ENCODE measurements at regions not wholly inside any gene's neighbourhood (a gene's known extent, or its start where the extent isn't known, plus 50 kb on each side); places are given as distances from the start of the nearest gene placed in this dataset.
"Not testable (repeated sequence)": the region's sequence is repeated elsewhere in the genome, so short reads cannot be mapped to it uniquely, and the experiment has no call there.

DNA sequence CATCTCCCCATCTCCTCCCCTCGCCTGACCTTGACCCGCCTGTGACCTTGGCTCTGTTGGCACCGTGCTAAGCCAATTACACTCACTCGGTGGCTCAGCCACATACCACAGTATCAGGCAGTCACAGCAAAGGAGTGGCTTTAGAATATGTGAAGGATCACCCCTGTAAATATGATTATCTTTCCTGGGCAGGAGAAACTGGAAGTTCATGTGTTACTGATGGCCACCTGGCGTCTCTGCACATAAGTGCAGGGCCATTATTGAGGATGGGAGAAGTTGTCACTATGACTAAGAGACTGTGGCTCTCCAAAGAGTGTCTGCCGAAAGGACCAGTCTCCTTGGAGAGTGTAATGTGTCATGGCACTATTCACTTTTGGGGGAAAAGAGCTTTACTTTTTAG is 116.9 kb upstream of the S1PR3 start:
- Mint-ChIP-seq H3K4me3 (ENCODE audit: low read depth, unreplicated experiment) (no peak overlapping the region), H3K9me3 (ENCODE audit: low read depth, unreplicated experiment) (no peaks in the 10 kb centered on the region), H3K27ac (ENCODE audit: unreplicated experiment) (no peak overlapping the region), H3K27me3 (ENCODE audit: unreplicated experiment) (peaks cover 27% of the 10 kb centered on the region), H3K4me1 (ENCODE audit: low read depth, unreplicated experiment) (peaks cover 7% of the 10 kb centered on the region), H3K36me3 (ENCODE audit: insufficient read depth, unreplicated experiment) (no peaks in the 10 kb centered on the region)
- CTCF ChIA-PET, result no interaction called here
- TF ChIP-seq, protein P1, sequence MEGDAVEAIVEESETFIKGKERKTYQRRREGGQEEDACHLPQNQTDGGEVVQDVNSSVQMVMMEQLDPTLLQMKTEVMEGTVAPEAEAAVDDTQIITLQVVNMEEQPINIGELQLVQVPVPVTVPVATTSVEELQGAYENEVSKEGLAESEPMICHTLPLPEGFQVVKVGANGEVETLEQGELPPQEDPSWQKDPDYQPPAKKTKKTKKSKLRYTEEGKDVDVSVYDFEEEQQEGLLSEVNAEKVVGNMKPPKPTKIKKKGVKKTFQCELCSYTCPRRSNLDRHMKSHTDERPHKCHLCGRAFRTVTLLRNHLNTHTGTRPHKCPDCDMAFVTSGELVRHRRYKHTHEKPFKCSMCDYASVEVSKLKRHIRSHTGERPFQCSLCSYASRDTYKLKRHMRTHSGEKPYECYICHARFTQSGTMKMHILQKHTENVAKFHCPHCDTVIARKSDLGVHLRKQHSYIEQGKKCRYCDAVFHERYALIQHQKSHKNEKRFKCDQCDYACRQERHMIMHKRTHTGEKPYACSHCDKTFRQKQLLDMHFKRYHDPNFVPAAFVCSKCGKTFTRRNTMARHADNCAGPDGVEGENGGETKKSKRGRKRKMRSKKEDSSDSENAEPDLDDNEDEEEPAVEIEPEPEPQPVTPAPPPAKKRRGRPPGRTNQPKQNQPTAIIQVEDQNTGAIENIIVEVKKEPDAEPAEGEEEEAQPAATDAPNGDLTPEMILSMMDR (IDR thresholded peaks at IDR 0.05; ENCODE audit: unreplicated experiment), result no peak
- BruUV-seq (replicated peaks), result no TSS peak
- DNase-seq, result no peak
- intact Hi-C loops (cut with micrococcal nuclease; ENCODE audit: unreplicated experiment), result no loop called here

DNA sequence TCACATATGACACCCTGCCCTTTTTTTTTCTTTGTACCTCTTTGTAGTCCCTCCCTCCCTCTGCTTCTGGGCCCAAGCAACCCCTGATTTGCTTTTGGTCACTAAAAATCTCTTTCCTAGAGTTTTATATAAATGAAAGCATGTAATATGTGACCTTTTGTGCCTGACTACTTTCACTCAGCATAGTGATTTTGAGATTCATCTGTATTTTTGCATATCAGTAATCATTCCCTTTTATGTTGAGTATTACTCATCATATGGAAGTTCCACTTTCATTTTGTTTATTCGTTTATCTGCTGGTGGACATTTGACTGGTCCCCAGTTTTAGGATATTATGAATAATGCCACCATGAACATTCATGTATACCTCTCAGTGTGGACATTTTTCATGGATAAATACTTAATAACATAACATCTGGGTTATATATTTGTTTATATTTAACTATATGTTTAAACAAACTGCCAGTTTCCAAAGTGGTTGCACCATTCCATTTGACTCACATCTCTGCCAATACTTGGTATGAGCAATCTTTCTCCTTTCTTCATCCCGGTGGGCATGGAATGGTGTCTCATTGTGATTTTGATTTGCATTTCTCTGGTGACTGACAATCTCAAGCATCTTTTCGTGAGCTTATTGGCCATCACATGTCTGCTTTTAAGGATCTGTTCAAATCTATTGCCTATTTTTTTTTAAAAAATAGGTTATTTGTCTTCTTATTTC is 115.7 kb upstream of the S1PR3 start:
- TF ChIP-seq, protein P1 (IDR thresholded peaks at IDR 0.05; ENCODE audit: unreplicated experiment), result no peak
- BruUV-seq (replicated peaks), result no TSS peak
- no peak for DNase-seq
- Mint-ChIP-seq H3K4me3 (ENCODE audit: low read depth, unreplicated experiment) (no peak overlapping the region), H3K9me3 (ENCODE audit: low read depth, unreplicated experiment) (no peaks in the 10 kb centered on the region), H3K36me3 (ENCODE audit: insufficient read depth, unreplicated experiment) (no peaks in the 10 kb centered on the region), H3K4me1 (ENCODE audit: low read depth, unreplicated experiment) (peaks cover 7% of the 10 kb centered on the region), H3K27me3 (ENCODE audit: unreplicated experiment) (peaks cover 27% of the 10 kb centered on the region), H3K27ac (ENCODE audit: unreplicated experiment) (no peak overlapping the region)
- intact Hi-C loops (cut with micrococcal nuclease; ENCODE audit: unreplicated experiment), result no loop called here
- CTCF ChIA-PET, result no interaction called here

DNA sequence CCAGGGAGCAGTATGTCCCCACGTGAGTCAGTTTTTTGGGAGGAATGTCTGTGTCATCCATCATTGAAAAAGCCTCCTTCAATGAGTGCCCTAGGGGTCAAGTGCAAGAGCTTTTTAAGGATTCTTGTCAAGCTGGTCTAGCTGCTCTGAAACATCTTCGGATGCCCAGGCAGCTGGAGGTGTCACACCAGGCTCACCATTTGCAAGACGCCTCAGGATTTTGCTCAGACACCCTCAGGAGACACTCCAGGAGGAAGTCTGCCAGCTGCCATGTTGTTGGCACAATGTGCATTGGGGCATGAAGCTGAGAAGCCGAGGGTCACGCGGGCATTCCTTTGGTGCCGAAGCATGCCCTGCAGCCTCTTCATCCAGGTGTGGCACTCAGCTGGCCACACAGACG is 111.1 kb upstream of the S1PR3 start:
- BruUV-seq (replicated peaks), result no TSS peak
- H3K27ac Mint-ChIP-seq (ENCODE audit: unreplicated experiment), result no peak overlapping the region
- CTCF ChIA-PET, result no interaction called here
- H3K27me3 Mint-ChIP-seq (ENCODE audit: unreplicated experiment), result no peaks in the 10 kb centered on the region
- H3K4me3 Mint-ChIP-seq (ENCODE audit: low read depth, unreplicated experiment), result no peak overlapping the region
- intact Hi-C loops (cut with micrococcal nuclease; ENCODE audit: unreplicated experiment), result no loop called here
- no peaks in the 10 kb centered on the region for H3K36me3 Mint-ChIP-seq (ENCODE audit: insufficient read depth, unreplicated experiment)
- DNase-seq, result no peak
- no peaks in the 10 kb centered on the region for H3K9me3 Mint-ChIP-seq (ENCODE audit: low read depth, unreplicated experiment)
- no peaks in the 10 kb centered on the region for H3K4me1 Mint-ChIP-seq (ENCODE audit: low read depth, unreplicated experiment)
- TF ChIP-seq, protein P1 (IDR thresholded peaks at IDR 0.05; ENCODE audit: unreplicated experiment), result no peak

DNA sequence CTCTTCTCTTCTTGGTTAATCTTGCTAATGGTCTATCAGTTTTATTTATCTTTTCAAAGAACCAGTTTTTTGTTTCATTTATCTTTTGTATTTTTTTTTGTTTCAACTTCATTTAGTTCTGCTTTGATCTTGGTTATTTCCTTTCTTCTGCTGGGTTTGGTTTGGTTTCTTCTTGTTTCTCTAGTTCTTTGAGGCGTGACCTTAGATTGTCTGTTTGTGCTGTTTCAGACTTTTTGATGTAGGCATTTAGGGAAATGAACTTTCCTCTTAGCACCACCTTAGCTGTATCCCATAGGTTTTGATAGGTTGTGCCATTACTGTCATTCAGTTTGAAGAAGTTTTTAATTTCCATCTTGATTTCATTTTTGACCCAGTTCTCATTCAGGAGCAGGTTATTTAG is 107.0 kb upstream of the S1PR3 start:
- CTCF ChIA-PET; H3K27me3 Mint-ChIP-seq (ENCODE audit: unreplicated experiment); H3K36me3 Mint-ChIP-seq (ENCODE audit: insufficient read depth, unreplicated experiment); intact Hi-C loops (cut with micrococcal nuclease; ENCODE audit: unreplicated experiment); H3K27ac Mint-ChIP-seq (ENCODE audit: unreplicated experiment); H3K9me3 Mint-ChIP-seq (ENCODE audit: low read depth, unreplicated experiment); H3K4me1 Mint-ChIP-seq (ENCODE audit: low read depth, unreplicated experiment); DNase-seq; H3K4me3 Mint-ChIP-seq (ENCODE audit: low read depth, unreplicated experiment); BruUV-seq (replicated peaks): not testable (repeated sequence)

DNA sequence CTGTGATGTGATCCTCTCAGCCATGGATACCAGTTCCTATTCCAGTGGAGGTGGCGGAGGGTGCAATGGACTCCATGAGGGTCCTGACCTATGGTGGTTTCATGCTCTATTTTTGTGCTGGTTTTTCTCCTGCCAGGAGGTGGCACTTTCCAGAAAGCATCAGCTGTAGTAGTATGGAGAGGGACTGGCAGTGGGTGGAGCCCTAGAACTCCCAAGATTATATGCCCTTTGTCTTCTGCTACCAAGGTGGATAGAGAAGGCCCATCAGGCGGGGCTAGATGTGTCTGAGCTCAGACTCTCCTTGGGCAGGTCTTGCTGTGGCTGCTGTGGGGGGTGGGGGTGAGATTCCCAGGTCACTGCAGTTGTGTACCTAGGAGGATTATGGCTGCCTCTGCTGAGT is 104.5 kb upstream of the S1PR3 start:
- H3K4me1 Mint-ChIP-seq (ENCODE audit: low read depth, unreplicated experiment); H3K9me3 Mint-ChIP-seq (ENCODE audit: low read depth, unreplicated experiment); H3K27me3 Mint-ChIP-seq (ENCODE audit: unreplicated experiment); H3K27ac Mint-ChIP-seq (ENCODE audit: unreplicated experiment); H3K36me3 Mint-ChIP-seq (ENCODE audit: insufficient read depth, unreplicated experiment); BruUV-seq (replicated peaks); DNase-seq; H3K4me3 Mint-ChIP-seq (ENCODE audit: low read depth, unreplicated experiment); CTCF ChIA-PET; intact Hi-C loops (cut with micrococcal nuclease; ENCODE audit: unreplicated experiment): not testable (repeated sequence)

Measured in Calu3 (cell line).